Upper lobe of left lung (tissue), 4 donors: ENCODE measurements at regions not wholly inside any gene's neighbourhood (a gene's known extent, or its start where the extent isn't known, plus 50 kb on each side); places are given as distances from the start of the nearest gene placed in this dataset.

Experiments used
- EP300 ChIP-seq, 4 donors: sonication (generic); formaldehyde crosslinking; IDR thresholded peaks; one replicate each; pipeline ENCODE4 v1.5.1; 2017; ENCODE audit warnings: antibody characterized with exemption in 4 of 4, control low read depth in 2 of 4
- POLR2A ChIP-seq, 4 donors: fragments of 450-650 bp; IDR thresholded peaks; one replicate each; pipeline ENCODE4 v1.5.1; 2016 to 2017; ENCODE audit warnings: antibody characterized with exemption in 4 of 4, mild to moderate bottlenecking in 2 of 4
- POLR2AphosphoS5 ChIP-seq, 2 donors: sonication (generic); formaldehyde crosslinking; IDR thresholded peaks; one replicate each; pipeline ENCODE4 v1.5.1; 2017; ENCODE audit warnings: antibody characterized with exemption in 2 of 2
- TF ChIP-seq, protein P1 (sequence below), 6 experiments: fragments of 450-650 bp in 4 of 6; fragments of 200-600 bp in 2 of 6; sonication (generic) in 2 of 6; IDR thresholded peaks; one replicate each; pipeline ENCODE4 v1.5.1; 2016 to 2019; ENCODE audit warnings: antibody characterized with exemption in 6 of 6

DNA sequence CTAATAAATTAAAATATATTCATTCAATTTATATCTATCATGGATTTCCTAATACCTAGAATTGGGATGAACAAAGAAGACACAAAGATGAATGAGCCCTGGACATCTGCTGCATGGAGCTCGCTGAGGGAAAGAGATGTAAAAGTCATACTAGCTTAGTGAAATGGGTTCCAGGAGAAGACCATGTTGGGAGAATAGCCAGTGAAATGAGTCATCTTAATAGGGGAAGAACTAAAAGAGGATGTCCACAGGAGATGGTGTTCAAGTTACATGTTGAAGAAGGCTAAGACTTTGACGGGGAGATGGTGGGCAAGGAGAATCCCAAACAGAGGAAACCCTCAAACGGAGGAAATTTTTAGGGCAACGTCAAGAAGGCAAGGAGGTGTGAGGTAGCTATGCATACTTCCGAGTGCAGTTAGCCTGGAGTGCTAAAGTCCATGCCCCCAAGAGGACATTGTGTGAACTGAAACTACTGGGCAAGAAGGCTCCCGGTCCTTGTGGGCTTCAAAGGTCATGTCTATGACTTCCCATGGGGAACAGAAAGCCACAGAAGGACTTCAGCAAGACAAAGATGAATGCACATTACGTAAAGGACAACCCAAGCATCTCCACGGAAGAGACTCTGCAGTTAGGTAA, 220.5 kb upstream of the CDH11 start:
- TF ChIP-seq, protein P1, sequence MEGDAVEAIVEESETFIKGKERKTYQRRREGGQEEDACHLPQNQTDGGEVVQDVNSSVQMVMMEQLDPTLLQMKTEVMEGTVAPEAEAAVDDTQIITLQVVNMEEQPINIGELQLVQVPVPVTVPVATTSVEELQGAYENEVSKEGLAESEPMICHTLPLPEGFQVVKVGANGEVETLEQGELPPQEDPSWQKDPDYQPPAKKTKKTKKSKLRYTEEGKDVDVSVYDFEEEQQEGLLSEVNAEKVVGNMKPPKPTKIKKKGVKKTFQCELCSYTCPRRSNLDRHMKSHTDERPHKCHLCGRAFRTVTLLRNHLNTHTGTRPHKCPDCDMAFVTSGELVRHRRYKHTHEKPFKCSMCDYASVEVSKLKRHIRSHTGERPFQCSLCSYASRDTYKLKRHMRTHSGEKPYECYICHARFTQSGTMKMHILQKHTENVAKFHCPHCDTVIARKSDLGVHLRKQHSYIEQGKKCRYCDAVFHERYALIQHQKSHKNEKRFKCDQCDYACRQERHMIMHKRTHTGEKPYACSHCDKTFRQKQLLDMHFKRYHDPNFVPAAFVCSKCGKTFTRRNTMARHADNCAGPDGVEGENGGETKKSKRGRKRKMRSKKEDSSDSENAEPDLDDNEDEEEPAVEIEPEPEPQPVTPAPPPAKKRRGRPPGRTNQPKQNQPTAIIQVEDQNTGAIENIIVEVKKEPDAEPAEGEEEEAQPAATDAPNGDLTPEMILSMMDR (IDR thresholded peaks at IDR 0.05) = no peak
- TF ChIP-seq POLR2AphosphoS5 (IDR thresholded peaks at IDR 0.05) (no peak), POLR2A (IDR thresholded peaks at IDR 0.05) (no peak), EP300 (IDR thresholded peaks at IDR 0.05) (no peak)
